BLaER1 treated with 17β-estradiol and CSF1 and Interleukin-3, amounts not matched to agents 10 nM and 100 nM (cell line): ENCODE measurements at regions not wholly inside any gene's neighbourhood (a gene's known extent, or its start where the extent isn't known, plus 50 kb on each side); places are given as distances from the start of the nearest gene placed in this dataset.
"Not testable (repeated sequence)": the region's sequence is repeated elsewhere in the genome, so short reads cannot be mapped to it uniquely, and the experiment has no call there.

Experiments used
- H3K27ac ChIP-seq, 11 experiments: shearing (Covaris generic); formaldehyde crosslinking; 2 replicates each; pipeline ENCODE4 v1.8.1; 2022
- H3K27me3 ChIP-seq, 11 experiments: shearing (Covaris generic); formaldehyde crosslinking; 2 replicates each; pipeline ENCODE4 v1.8.1; 2022
- H3K36me3 ChIP-seq, 11 experiments: shearing (Covaris generic); formaldehyde crosslinking; 2 replicates each; pipeline ENCODE4 v1.8.1; 2022
- H3K4me1 ChIP-seq, 10 experiments: shearing (Covaris generic); formaldehyde crosslinking; 2 replicates each; pipeline ENCODE4 v1.8.1; 2022
- H3K4me2 ChIP-seq, 11 experiments: shearing (Covaris generic); formaldehyde crosslinking; 2 replicates each; pipeline ENCODE4 v1.8.1; 2022
- H3K4me3 ChIP-seq, 10 experiments: shearing (Covaris generic); formaldehyde crosslinking; 2 replicates each; pipeline ENCODE4 v1.8.1; 2022
- H3K9ac ChIP-seq, 11 experiments: shearing (Covaris generic); formaldehyde crosslinking; 2 replicates each; pipeline ENCODE4 v1.8.1; 2022
- H3K9me3 ChIP-seq, 11 experiments: shearing (Covaris generic); formaldehyde crosslinking; replicated peaks in 1 of 11; 2 replicates each; pipeline ENCODE4 v1.8.1; 2022
- H4K20me1 ChIP-seq, 11 experiments: shearing (Covaris generic); formaldehyde crosslinking; 2 replicates each; pipeline ENCODE4 v1.8.1; 2022
- Cebpa-rat ChIP-seq, 11 experiments: shearing (Covaris generic); IDR thresholded peaks; 2 replicates each; pipeline ENCODE4 v1.8.1; 2022

DNA sequence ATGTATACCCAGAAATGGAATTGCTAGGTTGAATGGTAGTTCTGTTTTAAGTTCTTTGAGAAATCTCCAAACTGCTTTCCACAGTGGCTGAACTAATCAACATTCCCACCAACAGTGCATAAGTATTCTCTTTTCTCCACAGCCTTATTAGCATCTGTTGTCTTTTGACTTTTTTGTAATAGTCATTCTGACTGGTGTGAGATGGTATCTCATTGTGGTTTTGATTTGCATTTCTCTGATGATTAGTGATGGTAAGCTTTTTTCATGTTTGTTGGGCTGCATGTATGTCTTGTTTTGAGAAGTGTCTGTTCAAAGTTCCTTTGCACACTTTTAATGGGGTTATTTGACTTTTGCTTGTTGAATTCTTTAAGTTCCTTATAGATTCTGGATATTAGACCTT lies 52.4 kb upstream of the EHHADH start:
- H3K36me3 ChIP-seq, H3K4me3 ChIP-seq, H3K27ac ChIP-seq, H3K27me3 ChIP-seq, H4K20me1 ChIP-seq, H3K9ac ChIP-seq, H3K4me1 ChIP-seq, H3K4me2 ChIP-seq: not testable (repeated sequence)
- peaks cover 19 to 32% (median 28%) of the 10 kb centered on the region in 11 experiments for H3K9me3 ChIP-seq

DNA sequence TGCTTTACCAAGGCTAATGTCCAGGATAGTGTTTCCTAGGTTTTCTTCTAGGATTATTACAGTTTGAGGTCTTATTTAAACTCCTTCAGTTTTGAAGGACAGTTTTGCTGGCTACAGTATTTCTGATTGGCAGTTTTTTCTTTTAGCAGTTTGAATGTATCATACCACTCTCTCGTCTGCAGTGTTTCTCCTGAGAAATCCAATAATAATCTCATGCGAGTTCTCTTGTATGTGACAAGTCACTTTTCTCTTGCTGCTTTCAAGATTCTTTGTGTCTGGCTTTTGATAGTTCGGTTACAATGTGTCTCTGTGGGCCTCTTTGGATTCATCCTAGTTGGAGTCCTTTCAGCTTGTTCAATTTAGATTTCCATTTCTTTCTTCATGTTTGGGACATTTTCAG lies 53.0 kb upstream of the EHHADH start:
- Histone ChIP-seq H3K36me3 (no peaks in the 10 kb centered on the region), H3K4me1 (peaks cover 0 to under 1% (median 0%) of the 10 kb centered on the region in 10 experiments; a peak in 1 of 20 replicates), H3K4me3 (no peak overlapping the region), H3K9ac (no peak overlapping the region), H3K4me2 (no peak overlapping the region), H3K27ac (no peak overlapping the region), H3K27me3 (no peaks in the 10 kb centered on the region), H4K20me1 (no peaks in the 10 kb centered on the region), H3K9me3 (peaks cover 23 to 37% (median 31%) of the 10 kb centered on the region in 11 experiments)
- TF ChIP-seq Cebpa-rat (IDR thresholded peaks at IDR 0.05) = no peak

DNA sequence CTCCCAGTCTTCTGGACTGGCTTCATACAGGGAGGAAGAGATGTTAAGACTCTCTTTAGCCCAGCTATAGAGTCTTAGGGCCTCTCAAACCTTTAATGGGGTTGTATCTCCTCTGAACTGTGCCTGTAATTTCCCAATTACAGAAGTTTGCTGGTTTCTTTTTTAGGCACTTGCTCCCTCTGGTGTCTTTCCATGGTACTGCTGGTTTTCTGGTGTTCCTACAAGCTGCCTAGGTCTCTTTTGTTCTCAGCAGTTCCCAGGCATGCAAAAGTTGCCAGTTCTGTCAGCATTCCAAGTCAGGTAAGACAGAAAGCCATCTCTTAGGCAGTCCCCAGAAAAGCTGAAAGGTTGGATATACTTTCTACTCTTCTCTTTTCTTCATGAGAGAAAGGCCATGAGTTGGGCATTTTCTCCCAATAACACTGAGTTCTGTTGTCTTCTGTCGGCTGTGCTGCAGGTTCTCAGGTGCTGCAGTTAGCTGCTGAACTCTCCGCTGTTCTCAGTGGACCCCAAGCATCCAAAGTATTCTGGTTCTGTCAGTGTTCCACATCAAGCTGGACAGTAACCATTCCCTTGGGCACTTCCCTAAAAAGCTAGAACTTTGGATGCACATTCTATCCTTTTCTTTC lies 54.4 kb upstream of the EHHADH start:
- peaks cover 23 to 38% (median 31%) of the 10 kb centered on the region in 11 experiments for H3K9me3 ChIP-seq
- no peak for TF ChIP-seq Cebpa-rat (IDR thresholded peaks at IDR 0.05)

DNA sequence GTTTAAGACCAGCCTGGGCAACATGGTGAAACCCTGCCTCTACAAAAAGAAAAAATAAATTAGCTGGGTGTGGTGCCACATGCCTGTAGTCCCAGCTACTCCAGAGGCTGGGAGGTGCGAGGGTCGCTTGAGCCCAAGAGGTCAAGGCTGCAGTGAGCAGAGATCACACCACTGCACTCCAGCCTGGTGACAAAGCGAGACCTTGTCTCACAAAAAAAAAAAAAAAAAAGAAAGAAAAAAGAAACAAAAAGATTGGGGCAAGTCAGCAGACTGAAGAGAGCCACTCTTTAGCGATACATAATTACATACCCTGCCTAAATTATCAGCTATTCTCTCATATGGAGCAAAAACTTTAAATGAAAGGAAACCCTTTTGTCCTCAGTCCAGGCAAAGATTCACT lies 53.6 kb upstream of the MAP3K13 start:
- H4K20me1 ChIP-seq = no peaks in the 10 kb centered on the region
- peaks cover 23 to 38% (median 31%) of the 10 kb centered on the region in 11 experiments for H3K9me3 ChIP-seq
- no peak for TF ChIP-seq Cebpa-rat (IDR thresholded peaks at IDR 0.05)
- no peak overlapping the region for H3K4me2 ChIP-seq
- no peaks in the 10 kb centered on the region for H3K36me3 ChIP-seq
- peaks cover 0 to 5% (median 0%) of the 10 kb centered on the region in 10 experiments; a peak in 1 of 20 replicates for H3K4me1 ChIP-seq
- no peak overlapping the region for H3K4me3 ChIP-seq
- no peak overlapping the region for H3K9ac ChIP-seq
- H3K27me3 ChIP-seq = no peaks in the 10 kb centered on the region
- H3K27ac ChIP-seq = no peak overlapping the region

More for the DNA sequence above, 54.4 kb upstream of the EHHADH start:
- Histone ChIP-seq H3K4me1 (peaks cover 0 to 5% (median 0%) of the 10 kb centered on the region in 10 experiments; a peak in 1 of 20 replicates), H3K36me3 (no peaks in the 10 kb centered on the region), H3K27me3 (no peaks in the 10 kb centered on the region), H3K27ac (no peak overlapping the region), H3K4me2 (no peak overlapping the region), H4K20me1 (no peaks in the 10 kb centered on the region), H3K4me3 (no peak overlapping the region), H3K9ac (no peak overlapping the region)

DNA sequence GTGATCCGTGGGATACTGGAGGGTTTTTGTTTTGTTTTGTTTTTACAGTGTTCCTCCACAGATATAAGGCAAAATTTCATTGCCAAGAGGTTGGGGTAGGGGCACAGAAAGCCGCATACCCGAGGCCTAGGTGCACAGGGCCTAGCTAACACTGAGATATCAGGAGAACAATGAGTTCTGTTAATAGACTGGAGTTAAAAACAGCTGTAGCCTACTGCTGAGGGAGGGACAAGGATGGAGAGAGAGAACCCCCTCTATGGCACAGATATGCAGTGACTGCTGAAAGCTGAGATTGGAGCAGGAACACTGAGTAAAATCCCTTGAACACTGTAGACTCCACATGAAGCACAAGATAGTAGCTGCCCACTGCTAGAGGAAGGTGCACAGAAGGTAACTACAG lies 53.1 kb upstream of the MAP3K13 start:
- no peaks in the 10 kb centered on the region for H3K36me3 ChIP-seq
- peaks cover 0 to 5% (median 0%) of the 10 kb centered on the region in 10 experiments; a peak in 1 of 20 replicates for H3K4me1 ChIP-seq
- no peak overlapping the region for H3K9ac ChIP-seq
- no peaks in the 10 kb centered on the region for H4K20me1 ChIP-seq
- H3K4me3 ChIP-seq = no peak overlapping the region
- H3K27ac ChIP-seq = no peak overlapping the region
- H3K27me3 ChIP-seq = no peaks in the 10 kb centered on the region
- no peak for TF ChIP-seq Cebpa-rat (IDR thresholded peaks at IDR 0.05)
- peaks cover 23 to 38% (median 31%) of the 10 kb centered on the region in 11 experiments for H3K9me3 ChIP-seq
- no peak overlapping the region for H3K4me2 ChIP-seq

DNA sequence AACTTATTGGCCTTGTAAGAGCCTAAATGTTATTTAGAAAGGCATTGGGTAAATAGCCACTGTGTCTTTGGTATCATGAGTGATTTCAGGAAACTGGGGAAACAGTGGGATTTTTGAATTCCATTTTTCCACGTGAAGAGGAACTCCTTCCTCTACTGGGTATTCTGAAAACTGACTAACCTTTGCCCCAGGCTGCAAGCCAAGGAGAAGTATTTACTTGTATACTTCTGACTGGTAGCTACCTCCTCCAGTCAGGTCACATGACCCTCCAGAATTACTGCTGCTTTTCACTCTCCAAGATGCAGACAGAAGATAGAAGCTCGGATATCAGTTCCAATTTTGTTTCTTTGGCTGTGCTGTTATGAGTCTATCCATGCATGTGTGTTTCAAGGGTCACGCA lies 50.9 kb upstream of the MAP3K13 start:
- Histone ChIP-seq H3K27ac (no peak overlapping the region), H3K9ac (no peak overlapping the region), H3K4me2 (peak overlapping the region in 1 of 11 experiments; percentile 8; a peak in 1 of 22 replicates), H3K36me3 (no peaks in the 10 kb centered on the region), H3K4me3 (no peak overlapping the region), H4K20me1 (no peaks in the 10 kb centered on the region), H3K9me3 (peaks cover 23 to 31% (median 26%) of the 10 kb centered on the region in 11 experiments), H3K4me1 (peaks cover 0 to 13% (median under 1%) of the 10 kb centered on the region in 10 experiments; a peak in 8 of 20 replicates), H3K27me3 (no peaks in the 10 kb centered on the region)
- TF ChIP-seq Cebpa-rat (IDR thresholded peaks at IDR 0.05) = no peak
